ENCODE measurements at regions not wholly inside any gene's neighbourhood (a gene's known extent, or its start where the extent isn't known, plus 50 kb on each side); places are given as distances from the start of the nearest gene placed in this dataset.

GRCh38 chr9:17993024-17993423 lies 414.2 kb downstream of the SH3GL2 start:
- Histone ChIP-seq H3K27ac (no peak overlapping the region), H3K9me3 (no peaks in the 10 kb centered on the region), H3K4me1 (no peaks in the 10 kb centered on the region), H3K27me3 (no peaks in the 10 kb centered on the region), H3K36me3 (no peaks in the 10 kb centered on the region), H3K4me3 (no peak overlapping the region)
- TF ChIP-seq POLR2A (IDR thresholded peaks at IDR 0.05) = no peak
- TF ChIP-seq, protein P1, sequence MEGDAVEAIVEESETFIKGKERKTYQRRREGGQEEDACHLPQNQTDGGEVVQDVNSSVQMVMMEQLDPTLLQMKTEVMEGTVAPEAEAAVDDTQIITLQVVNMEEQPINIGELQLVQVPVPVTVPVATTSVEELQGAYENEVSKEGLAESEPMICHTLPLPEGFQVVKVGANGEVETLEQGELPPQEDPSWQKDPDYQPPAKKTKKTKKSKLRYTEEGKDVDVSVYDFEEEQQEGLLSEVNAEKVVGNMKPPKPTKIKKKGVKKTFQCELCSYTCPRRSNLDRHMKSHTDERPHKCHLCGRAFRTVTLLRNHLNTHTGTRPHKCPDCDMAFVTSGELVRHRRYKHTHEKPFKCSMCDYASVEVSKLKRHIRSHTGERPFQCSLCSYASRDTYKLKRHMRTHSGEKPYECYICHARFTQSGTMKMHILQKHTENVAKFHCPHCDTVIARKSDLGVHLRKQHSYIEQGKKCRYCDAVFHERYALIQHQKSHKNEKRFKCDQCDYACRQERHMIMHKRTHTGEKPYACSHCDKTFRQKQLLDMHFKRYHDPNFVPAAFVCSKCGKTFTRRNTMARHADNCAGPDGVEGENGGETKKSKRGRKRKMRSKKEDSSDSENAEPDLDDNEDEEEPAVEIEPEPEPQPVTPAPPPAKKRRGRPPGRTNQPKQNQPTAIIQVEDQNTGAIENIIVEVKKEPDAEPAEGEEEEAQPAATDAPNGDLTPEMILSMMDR (IDR thresholded peaks at IDR 0.05) = no peak
- ATAC-seq = no peak
- intact Hi-C loops (cut with DNase I) = no loop called here
- no peak for DNase-seq
- WGBS, 4 donors = 55 to 71% (median 58%) methylated on average over 1 of the region's 1 CpG

GRCh38 chr9:17994695-17995425 lies 416.0 kb downstream of the SH3GL2 start:
- intact Hi-C loops (cut with DNase I) = no loop called here
- WGBS, 4 donors = 42 to 57% (median 49%) methylated on average over 4 of the region's 4 CpGs
- ATAC-seq (no peak), DNase-seq (no peak)
- H3K27ac ChIP-seq = no peak overlapping the region
- no peaks in the 10 kb centered on the region for H3K4me1 ChIP-seq
- no peaks in the 10 kb centered on the region for H3K27me3 ChIP-seq
- H3K36me3 ChIP-seq = no peaks in the 10 kb centered on the region
- no peaks in the 10 kb centered on the region for H3K9me3 ChIP-seq
- H3K4me3 ChIP-seq = no peak overlapping the region
- TF ChIP-seq POLR2A (IDR thresholded peaks at IDR 0.05) = no peak
- TF ChIP-seq, protein P1 (IDR thresholded peaks at IDR 0.05) = no peak

GRCh38 chr9:17996728-17997127 lies 417.9 kb downstream of the SH3GL2 start:
- ATAC-seq (no peak), DNase-seq (no peak)
- Histone ChIP-seq H3K4me1 (no peaks in the 10 kb centered on the region), H3K27ac (no peak overlapping the region), H3K9me3 (no peaks in the 10 kb centered on the region), H3K4me3 (no peak overlapping the region), H3K36me3 (no peaks in the 10 kb centered on the region), H3K27me3 (no peaks in the 10 kb centered on the region)
- intact Hi-C loops (cut with DNase I) = no loop called here
- WGBS, 4 donors = 24 to 33% (median 28%) methylated on average over 1 of the region's 1 CpG
- TF ChIP-seq POLR2A (IDR thresholded peaks at IDR 0.05) = no peak
- TF ChIP-seq, protein P1 (IDR thresholded peaks at IDR 0.05) = no peak

GRCh38 chr9:18002718-18003438 lies 424.0 kb downstream of the SH3GL2 start:
- no peak for DNase-seq
- no peak for ATAC-seq
- no peaks in the 10 kb centered on the region for H3K27me3 ChIP-seq
- 76 to 85% (median 81%) methylated on average over 4 of the region's 4 CpGs for WGBS, 4 donors
- no peaks in the 10 kb centered on the region for H3K36me3 ChIP-seq
- TF ChIP-seq, protein P1 (IDR thresholded peaks at IDR 0.05) = no peak
- no peak for TF ChIP-seq POLR2A (IDR thresholded peaks at IDR 0.05)
- intact Hi-C loops (cut with DNase I) = no loop called here
- no peak overlapping the region for H3K27ac ChIP-seq
- no peaks in the 10 kb centered on the region for H3K9me3 ChIP-seq
- no peaks in the 10 kb centered on the region for H3K4me1 ChIP-seq
- H3K4me3 ChIP-seq = no peak overlapping the region

Measured in heart left ventricle (tissue), 16 donors.